G401 (cell line): ENCODE measurements at regions not wholly inside any gene's neighbourhood (a gene's known extent, or its start where the extent isn't known, plus 50 kb on each side); places are given as distances from the start of the nearest gene placed in this dataset.
"Not testable (repeated sequence)": the region's sequence is repeated elsewhere in the genome, so short reads cannot be mapped to it uniquely, and the experiment has no call there.

Experiments
- DNase-seq: peaks from one replicate; pipeline ENCODE4 v3.0.0-alpha.2; 2015; ENCODE audit warnings: low spot score
- in situ Hi-C: cut with HindIII; loops from 2 replicates; pipeline ENCODE4 v1.10.0; 2016; ENCODE audit warnings: low sequenced_read_pairs, mixed read lengths

DNA sequence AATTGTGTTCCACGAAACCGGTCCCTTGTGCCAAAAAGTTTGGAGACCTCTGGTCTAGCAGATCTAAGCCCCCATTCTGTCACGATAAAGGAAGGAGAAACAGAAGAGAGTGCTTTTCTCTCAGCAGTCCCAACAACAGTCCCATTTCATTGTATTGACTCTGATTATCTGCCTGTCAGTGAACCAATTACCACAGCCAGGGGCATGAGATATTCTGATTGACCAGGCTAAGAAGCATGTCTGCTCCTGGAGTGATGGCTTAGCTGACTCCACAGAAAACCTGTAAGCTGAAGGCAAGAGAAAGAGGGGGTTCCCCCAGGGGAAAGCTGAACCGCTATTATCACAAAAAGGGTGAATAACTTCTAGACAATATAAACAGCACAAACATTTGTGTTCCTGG, 765.4 kb downstream of the SORCS1 start:
- no peak for DNase-seq
- in situ Hi-C loops: no loop called here

DNA sequence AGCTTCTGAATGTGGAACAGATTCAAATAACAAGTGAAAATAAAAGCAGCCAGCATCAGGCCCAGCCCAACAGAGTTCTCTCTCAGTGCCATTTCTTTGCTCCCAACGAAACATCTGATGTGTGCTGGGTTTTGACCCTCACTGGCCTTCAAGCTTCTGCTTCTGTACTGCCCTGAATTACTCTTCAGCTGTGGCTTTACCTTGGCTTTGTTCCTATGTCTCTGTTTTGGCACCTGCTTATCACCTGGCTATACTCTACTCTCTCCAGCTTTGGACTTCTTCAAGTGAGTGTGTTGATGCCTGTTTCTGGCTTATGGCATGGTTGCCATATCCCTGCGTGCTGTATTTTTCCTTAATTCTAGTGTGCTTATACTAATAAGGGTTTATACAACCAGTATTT, 768.3 kb downstream of the SORCS1 start:
- no peak for DNase-seq

DNA sequence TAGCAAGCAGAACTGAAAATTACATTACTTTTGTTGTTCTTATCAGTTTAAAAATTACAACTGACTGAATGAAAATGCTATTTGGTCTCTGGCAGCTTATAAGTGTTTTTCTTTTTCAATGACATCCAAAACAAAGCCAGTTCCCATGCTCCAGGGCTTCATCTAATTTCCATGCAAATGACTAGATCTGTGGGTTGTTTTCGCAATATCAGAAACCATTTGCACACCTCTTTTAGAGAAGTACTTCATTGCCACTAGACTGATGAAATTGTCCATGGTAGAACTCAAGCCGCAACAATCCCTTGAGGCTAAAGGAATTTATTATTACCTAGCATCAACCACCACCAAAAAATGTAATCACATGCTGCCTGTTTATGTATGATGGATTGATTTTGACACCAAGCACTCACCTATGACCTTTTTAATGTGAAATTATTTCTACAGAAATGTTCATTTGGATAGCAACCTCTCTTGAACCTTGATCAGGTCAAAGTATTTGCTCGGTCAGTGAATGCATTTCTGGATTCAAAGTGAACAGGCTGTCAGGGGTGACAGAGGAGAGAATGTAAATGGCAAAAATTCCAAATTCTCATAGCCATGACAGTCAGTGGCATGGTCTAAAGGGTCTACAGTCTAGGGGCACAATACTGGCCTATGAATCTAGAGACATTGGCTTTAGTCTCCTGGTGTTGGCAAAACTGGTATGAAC, 769.3 kb downstream of the SORCS1 start:
- DNase-seq: no peak
- in situ Hi-C loops: no loop called here

More for the DNA sequence above, 768.3 kb downstream of the SORCS1 start:
- in situ Hi-C loops: no loop called here

DNA sequence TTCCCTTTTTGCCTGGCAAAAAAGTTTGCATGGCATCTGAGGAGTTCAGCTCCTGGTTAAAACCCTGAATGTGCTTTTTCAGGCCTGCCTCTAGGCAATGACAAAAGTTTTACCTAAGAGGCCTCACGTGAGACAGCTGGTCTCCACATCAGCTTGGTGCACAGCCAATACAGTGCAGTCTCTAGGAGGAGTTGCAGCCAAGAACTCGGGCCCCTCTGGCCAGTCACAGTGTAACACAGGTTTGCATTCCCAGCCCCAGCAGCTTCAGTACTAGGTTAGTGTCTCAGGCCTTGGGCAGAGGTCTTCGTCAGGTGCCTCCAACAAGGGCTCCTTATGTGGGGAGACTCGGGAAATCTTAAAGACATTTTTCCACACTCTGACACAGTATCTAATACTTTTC, 771.7 kb downstream of the SORCS1 start:
- no peak for DNase-seq
- in situ Hi-C loops: no loop called here

DNA sequence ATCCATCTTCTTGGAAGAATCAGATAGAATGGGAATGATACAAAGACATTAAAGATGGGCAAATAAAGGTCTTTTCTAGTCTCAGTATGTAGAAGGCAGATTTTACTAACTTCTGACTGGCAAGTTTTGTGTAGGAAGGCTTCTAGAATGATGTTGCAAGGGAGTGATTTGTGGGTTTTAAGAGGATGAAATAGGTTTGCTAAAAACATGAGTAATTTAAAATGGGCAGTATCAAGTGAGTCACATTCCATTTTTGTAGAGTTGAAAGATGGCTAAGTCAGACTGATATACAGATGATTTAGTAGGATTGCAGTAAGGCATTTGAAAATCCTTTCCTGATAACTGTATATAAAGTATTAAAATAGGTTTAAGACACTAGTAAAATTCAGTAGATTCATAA, 777.4 kb downstream of the SORCS1 start:
- in situ Hi-C loops: no loop called here
- no peak for DNase-seq

DNA sequence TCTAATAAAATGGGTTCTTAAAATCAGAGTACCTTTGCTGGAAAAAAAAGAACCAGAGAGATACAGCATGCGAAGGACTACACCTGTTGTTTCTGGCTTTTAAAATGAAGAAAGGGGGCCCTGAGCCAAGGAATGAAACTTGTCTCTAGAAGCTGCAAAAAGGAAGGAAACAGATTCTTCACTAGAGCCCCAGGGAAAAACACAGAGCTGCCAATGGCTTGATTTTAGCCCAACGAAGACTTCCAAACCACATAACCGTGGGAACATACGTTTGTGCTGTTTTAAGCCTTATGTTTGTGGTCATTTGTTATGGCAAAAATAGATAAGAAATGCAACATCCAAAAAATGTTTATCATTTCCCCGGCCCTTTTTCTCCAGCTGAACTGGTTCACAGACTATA, 780.0 kb downstream of the SORCS1 start:
- in situ Hi-C loops: no loop called here
- no peak for DNase-seq

DNA sequence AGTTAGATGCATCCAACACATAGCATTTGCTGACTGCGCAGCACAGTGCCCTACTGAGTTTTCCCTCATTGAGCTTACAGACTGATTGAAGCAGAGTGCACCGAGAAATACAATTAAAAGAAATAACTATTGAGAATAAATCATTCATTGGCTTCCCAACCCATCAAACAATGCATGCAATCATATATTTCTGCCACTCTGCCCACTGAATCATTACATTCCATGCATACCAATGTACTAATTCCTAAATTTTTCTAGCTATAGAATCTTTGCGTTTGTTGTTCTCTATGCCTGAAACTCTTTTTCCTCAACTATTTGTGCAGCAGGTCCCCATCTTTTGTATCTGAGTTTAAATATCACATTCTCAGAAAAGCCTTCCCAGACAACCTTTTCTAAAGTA, 783.8 kb downstream of the SORCS1 start:
- in situ Hi-C loops: no loop called here
- no peak for DNase-seq

DNA sequence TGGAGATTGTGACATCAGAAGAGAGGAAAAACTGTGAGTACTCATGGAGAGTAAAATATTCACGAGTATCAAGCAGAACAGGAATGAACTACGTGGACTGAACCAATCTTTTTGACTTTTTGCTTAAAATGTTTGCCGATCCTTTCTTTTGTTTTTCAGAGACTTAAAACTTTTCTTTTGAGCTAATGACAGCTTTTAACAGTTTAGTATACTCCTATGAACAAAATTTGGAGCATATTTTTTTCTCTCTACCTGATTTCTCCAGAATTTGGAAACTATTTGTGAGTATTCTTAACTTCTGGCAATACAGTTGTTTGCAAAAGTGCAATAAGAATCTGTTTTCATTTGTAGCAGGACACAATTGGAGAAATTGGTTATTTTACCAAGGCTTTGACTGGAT, 786.3 kb downstream of the SORCS1 start:
- in situ Hi-C loops: no loop called here
- DNase-seq: no peak

DNA sequence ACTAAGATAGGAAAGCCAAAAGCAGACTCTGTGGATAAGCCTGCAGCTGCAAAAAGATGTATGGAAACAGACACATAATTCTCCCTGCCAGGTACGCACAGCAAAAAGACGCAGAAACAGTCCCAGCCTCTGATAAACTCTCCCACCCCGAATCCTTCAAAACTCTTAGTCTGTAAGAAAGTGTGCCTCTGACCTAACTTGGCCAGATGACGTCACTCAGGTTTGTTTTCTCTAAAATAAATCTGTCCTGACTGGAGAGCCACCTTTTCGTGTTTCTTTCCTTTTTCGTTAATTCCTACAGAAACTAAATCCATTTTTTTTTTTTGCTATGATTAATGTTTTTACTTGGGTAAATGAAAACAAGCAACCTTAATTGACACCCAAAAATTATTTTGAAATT, 793.8 kb downstream of the SORCS1 start:
- in situ Hi-C loops: no loop called here
- DNase-seq: no peak

DNA sequence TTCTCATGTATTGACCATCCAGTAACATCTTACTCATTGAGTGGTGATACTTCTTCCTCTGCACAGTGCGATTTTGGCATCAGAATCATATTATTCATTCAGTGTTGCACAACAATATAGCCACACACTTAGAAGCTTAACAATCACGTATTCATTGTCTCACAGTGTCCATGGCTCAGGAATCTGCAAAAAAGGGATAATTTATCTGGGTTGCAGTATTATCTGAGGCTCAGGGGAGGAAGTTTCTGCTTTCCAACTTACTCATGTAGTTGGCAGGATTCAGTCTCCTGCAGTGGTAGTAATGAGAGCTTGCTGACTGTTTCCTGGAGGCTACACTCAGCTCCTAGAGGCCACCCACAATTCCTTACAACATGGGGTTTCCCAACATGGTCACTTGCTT, 803.6 kb downstream of the SORCS1 start:
- in situ Hi-C loops: no loop called here
- no peak for DNase-seq

DNA sequence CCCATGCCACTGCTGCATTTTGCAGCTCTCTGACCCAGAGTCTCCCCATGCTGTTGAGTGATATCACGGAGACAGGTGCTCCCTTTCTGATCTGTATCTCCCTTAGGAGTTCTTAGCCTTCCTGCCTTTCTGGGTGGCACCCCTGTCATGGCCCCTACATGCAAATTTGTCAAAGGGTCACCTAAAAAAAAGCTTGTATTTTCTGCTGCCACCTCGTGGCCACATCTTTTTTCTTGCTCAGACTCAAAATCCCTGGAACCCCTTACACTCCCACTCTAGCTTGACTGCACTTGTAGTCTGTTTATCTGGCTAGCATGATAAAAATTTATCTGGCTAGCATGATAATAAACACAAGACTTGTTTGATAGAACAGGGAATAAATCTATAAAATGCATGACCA, 809.1 kb downstream of the SORCS1 start:
- DNase-seq: no peak
- in situ Hi-C loops: no loop called here

DNA sequence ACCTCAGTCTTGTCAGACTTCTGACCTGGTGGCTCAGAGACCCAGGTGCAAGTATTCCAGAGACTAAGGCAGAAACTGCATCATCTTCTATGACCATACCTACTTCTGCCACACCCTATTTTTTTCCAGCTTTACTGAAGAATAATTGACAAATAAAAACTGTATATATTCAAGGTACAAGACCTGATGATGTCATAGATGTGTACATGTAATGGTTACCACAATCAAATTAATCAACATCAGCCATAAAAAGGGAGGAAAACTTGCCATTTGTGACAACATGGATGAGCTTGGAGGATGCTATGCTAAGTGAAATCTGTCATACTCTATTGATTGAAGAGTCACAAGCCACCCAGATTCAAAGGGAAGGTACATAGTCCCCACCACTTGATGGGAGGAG, 815.6 kb downstream of the SORCS1 start:
- DNase-seq: no peak
- in situ Hi-C loops: no loop called here

DNA sequence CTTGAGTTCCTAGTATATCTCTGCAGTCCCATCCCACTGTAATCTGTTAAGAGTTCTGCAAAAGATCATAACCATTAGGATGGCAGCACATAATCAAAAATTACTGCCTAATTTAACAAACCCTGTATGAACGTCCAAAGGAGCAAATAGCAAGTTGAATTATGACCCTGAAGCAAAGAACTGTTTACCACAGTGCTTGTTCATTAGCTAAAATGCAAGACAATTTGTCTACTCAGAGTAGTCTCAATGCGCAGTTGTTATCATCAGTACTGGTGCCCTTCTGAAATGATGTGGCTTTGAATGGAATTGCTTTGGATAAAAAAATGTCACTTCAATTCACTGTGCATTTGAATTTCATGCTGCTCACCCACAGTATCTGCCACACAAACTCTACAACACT, 817.0 kb downstream of the SORCS1 start:
- in situ Hi-C loops: no loop called here
- no peak for DNase-seq

DNA sequence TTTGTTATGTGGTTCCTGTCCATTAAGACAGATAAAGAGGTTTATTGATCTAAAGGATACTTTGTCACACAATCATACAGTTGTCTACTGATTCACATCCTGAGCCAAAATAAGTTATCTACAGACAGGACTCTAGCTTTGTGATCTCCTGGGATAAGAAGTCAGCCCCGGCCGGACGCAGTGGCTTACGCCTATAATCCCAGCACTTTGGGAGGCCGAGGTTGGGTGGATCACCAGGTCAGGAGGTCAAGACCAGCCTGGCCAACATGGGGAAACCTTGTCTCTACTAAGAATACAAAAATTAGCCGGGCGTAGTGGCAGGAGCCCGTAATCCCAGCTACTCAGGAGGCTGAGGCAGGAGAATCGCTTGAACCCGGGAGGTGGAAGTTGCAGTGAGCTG, 821.0 kb downstream of the SORCS1 start:
- in situ Hi-C loops, DNase-seq: not testable (repeated sequence)

DNA sequence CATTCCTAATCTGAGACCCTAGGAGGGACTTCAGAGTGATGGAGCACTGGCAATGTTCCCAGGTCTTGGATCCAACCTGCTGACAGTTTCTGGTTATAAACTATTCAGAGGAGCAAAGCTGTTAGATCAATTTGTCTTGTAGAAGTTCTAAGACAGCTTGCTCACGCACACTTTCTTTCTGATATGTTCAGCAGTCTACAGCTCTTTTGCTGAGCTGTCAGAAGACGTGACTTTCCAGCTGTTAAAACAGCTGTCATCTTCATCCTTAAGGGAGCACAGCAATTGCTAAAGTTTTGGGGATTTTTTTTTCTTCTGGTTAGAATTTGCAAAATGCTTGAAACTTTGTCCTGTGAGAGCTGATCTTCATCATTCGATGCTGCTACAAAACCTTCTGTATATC, 823.1 kb downstream of the SORCS1 start:
- in situ Hi-C loops: no loop called here
- DNase-seq: no peak

DNA sequence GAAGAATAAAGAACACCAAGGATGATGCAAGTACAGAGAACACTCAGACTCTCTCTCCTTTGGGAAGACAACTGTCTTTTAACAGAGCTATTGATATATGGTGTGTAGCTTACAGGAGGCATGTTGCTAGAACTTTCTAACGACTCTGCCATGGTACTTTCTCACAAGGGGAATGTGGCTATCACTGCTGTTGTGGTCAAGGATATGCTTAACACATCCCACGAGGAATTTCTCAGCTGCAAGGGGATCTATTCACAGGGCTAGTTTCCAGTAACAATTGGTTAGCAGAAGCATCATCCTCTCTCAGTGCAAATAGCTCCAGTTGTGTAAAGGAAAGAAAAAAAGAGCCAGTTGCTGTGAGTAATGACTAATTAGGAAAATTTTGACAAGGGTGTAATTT, 826.0 kb downstream of the SORCS1 start:
- no peak for DNase-seq
- in situ Hi-C loops: no loop called here

DNA sequence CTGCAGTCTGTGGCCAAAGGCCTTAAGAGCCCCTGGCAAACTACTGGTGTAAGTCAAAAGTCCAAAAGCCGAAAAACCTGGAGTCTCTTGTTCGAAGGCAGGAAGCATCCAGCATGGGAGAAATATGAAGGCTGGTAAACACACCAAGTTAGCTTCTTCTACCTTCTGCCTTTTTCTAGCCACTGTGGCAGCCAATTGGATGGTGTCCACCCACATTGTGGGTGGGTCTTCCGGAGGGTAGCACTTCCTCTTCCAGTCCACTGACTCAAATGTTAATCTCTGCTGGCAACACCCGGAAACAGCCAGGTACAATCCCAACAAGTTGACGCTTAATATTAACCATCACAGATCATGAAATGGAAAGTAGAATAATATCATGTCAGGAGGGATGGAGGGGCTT, 827.6 kb downstream of the SORCS1 start:
- no peak for DNase-seq
- in situ Hi-C loops: no loop called here

DNA sequence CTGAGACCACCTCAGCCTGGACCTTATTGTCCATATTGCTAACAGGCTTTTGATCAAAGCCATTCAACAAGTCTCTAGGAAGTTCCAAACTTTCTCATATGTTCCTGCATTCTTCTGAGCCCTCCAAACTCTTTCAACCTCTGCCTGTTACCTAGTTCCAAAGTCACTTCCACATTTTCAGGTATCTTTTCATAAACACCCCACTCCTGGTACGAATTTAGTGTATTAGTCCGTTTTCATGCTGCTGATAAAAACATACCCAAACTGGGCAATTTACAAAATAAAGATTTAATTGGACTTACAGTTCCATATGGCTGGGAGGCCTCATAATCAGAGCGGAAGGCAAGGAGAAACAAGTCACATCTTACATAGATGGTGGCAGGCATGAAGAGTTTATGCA, 836.8 kb downstream of the SORCS1 start:
- in situ Hi-C loops: no loop called here
- DNase-seq: no peak

DNA sequence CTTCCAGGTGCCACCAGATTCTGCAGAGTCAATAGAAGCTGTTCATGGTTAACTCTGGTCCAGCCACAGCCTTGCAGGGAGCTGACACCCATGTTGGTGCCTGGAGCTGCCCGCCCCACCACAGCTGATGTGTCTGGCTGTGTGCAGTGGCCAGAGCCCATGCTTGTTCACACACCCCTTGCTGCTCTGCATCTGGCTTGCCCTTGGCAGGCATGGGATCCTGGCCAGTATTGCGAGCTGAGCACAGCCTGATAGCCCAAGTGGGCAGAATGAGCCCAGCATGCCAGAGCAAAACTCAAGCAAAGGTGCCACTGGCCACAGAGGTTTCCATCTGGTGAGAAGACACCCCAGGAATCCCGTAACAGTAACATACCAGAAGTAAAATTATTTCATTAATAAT, 843.6 kb downstream of the SORCS1 start:
- DNase-seq: no peak
- in situ Hi-C loops: no loop called here

DNA sequence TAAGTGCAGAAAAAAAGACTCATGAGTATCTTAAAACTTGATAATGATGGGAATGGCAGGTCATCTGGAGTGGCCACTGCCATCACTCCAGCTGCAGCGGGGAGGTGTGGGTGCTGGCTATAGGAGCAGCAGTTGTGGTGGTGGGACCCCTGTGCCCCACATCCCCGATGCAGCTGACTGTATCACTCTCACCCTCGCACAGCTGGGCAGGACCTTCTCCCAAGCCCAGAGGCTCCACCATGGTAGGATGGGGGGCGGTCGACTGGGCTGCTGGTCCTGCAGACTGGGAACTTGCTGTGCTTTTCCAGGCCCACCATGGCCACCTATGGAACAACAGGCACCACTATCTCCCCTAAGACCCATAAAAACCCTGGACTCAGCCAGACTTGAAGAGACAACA, 844.4 kb downstream of the SORCS1 start:
- in situ Hi-C loops: no loop called here
- no peak for DNase-seq

DNA sequence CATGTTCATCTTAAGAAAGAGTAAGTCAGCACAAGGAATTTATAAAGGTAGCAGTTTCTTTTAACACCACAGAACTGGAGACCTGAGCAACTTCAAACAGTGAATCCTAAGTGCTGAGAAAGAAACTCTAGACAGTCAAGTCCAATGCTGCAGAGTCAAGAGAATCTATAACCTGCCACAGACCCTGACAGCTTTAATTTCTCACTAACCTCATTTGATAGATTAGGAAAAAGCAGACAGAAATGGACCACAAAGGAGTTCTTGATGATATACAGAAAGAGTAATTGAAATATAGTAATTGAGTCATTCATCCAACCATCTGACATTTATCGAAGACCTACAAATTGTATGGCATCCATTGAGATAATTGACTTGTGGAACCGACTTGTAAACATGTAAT, 847.0 kb downstream of the SORCS1 start:
- DNase-seq: no peak
- in situ Hi-C loops: no loop called here

DNA sequence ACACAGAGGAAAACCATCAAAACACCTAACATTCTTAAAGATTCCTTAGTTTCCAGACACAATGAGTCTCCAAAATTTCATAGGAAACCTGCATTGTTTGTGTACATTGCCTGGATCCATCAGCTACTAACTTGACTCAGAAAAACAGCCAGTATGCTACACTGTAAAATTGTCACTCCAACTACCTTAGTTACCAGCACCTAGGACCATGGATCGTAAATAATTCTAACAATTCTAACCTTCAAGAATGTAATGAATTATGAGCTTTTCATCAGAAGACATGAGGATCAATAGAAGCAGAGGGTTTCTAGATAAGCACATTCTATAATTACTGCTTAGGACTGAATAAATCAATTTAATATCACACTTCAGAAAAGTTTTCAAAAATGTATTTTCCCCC, 851.5 kb downstream of the SORCS1 start:
- in situ Hi-C loops: no loop called here
- no peak for DNase-seq
